Hematopoietic multipotent progenitor cell treated with erythropoietin and hydrocortisone succinate and interleukin-3 and kit ligand, for 15 days (in vitro differentiated cells): ENCODE measurements at regions not wholly inside any gene's neighbourhood (a gene's known extent, or its start where the extent isn't known, plus 50 kb on each side); places are given as distances from the start of the nearest gene placed in this dataset.

Experiments used
- DNase-seq: peaks from one replicate; pipeline ENCODE4 v3.0.0-alpha.2; 2015; ENCODE audit warnings: low spot score

GRCh38 chr4:19146038-19146437 is 1105.7 kb upstream of the SLIT2 start:
- no peak for DNase-seq

GRCh38 chr4:19135895-19136633 is 1114.5 kb upstream of the LCORL start:
- no peak for DNase-seq

GRCh38 chr4:19134685-19135084 is 1113.1 kb upstream of the LCORL start:
- DNase-seq = no peak

- no peak for DNase-seq
Measured at GRCh38 chr4:19133315-19133714, 1111.8 kb upstream of the LCORL start.

- no peak for DNase-seq
Measured at GRCh38 chr4:19130866-19131265, 1109.3 kb upstream of the LCORL start.

GRCh38 chr4:19128176-19128575 is 1106.6 kb upstream of the LCORL start:
- DNase-seq = no peak

GRCh38 chr4:19126903-19127302 is 1105.3 kb upstream of the LCORL start:
- no peak for DNase-seq

- no peak for DNase-seq
Measured at GRCh38 chr4:19123681-19124080, 1102.1 kb upstream of the LCORL start.

- no peak for DNase-seq
Measured at GRCh38 chr4:19119904-19120560, 1098.5 kb upstream of the LCORL start.

- no peak for DNase-seq
Measured at GRCh38 chr4:19117022-19117421, 1095.5 kb upstream of the LCORL start.

- DNase-seq = no peak
Measured at GRCh38 chr4:19104176-19104575, 1082.6 kb upstream of the LCORL start.

GRCh38 chr4:19095491-19096046 is 1074.0 kb upstream of the LCORL start:
- no peak for DNase-seq

- DNase-seq = no peak
Measured at GRCh38 chr4:19093951-19094350, 1072.4 kb upstream of the LCORL start.

- no peak for DNase-seq
Measured at GRCh38 chr4:19092797-19093196, 1071.2 kb upstream of the LCORL start.

GRCh38 chr4:19074036-19074435 is 1052.5 kb upstream of the LCORL start:
- DNase-seq = no peak

GRCh38 chr4:19063662-19064061 is 1042.1 kb upstream of the LCORL start:
- DNase-seq = no peak

- no peak for DNase-seq
Measured at GRCh38 chr4:19054916-19055315, 1033.4 kb upstream of the LCORL start.

- DNase-seq = no peak
Measured at GRCh38 chr4:19051831-19052230, 1030.3 kb upstream of the LCORL start.

GRCh38 chr4:19047279-19047880 is 1025.8 kb upstream of the LCORL start:
- DNase-seq = no peak

- no peak for DNase-seq
Measured at GRCh38 chr4:19039816-19040215, 1018.3 kb upstream of the LCORL start.

GRCh38 chr4:19038231-19038630 is 1016.7 kb upstream of the LCORL start:
- DNase-seq = no peak

- no peak for DNase-seq
Measured at GRCh38 chr4:19033816-19034733, 1012.5 kb upstream of the LCORL start.
